IPS-18a (cell line): ENCODE measurements at regions not wholly inside any gene's neighbourhood (a gene's known extent, or its start where the extent isn't known, plus 50 kb on each side); places are given as distances from the start of the nearest gene placed in this dataset.

Experiments
- H3K27ac ChIP-seq: one replicate; pipeline ENCODE4 v1.5.1; 2013; ENCODE audit warnings: low read length
- H3K27me3 ChIP-seq: one replicate; pipeline ENCODE4 v1.6.1; 2013; ENCODE audit warnings: mild to moderate bottlenecking, low read length; ENCODE audit not compliant: control insufficient read depth, insufficient read depth
- H3K36me3 ChIP-seq: one replicate; pipeline ENCODE4 v1.6.1; 2013; ENCODE audit warnings: low read depth, low read length; ENCODE audit not compliant: control insufficient read depth
- H3K4me1 ChIP-seq: one replicate; pipeline ENCODE4 v1.6.1; 2013; ENCODE audit warnings: low read depth, low read length; ENCODE audit not compliant: control insufficient read depth
- H3K4me3 ChIP-seq: one replicate; pipeline ENCODE4 v1.5.1; 2013; ENCODE audit warnings: low read length
- H3K9ac ChIP-seq: one replicate; pipeline ENCODE4 v1.6.1; 2013; ENCODE audit warnings: mild to moderate bottlenecking, low read length, moderate library complexity
- H3K9me3 ChIP-seq: one replicate; pipeline ENCODE4 v1.6.1; 2013; ENCODE audit warnings: low read depth, low read length; ENCODE audit not compliant: control insufficient read depth

DNA sequence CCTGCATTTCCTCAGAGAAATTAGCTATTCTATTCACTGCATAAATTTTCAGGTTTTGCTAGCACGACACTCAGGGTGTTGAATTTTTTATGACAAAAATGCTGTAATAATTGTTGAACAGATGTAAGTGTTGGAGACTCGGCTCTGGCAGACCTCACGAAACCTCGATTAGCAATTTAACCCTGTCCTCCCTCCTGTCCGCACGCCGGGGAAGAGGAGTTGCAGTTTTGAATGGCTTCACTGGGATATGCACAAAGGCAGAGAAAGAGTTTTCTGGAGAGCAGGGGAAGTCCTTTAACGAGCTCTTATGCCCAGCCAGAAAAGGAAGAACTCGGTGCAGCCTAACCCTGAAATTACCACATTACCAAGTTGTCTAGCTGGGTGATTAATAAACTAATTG lies 661.1 kb downstream of the VRK1 start:
- Histone ChIP-seq H3K27me3 (peaks cover 32% of the 10 kb centered on the region), H3K4me3 (peak overlapping the region; percentile 54), H3K4me1 (peaks cover 15% of the 10 kb centered on the region), H3K36me3 (no peaks in the 10 kb centered on the region), H3K9ac (no peak overlapping the region), H3K9me3 (peaks cover 3% of the 10 kb centered on the region), H3K27ac (no peak overlapping the region)

- Histone ChIP-seq H3K27ac (no peak overlapping the region), H3K4me3 (peak overlapping the region; percentile 54), H3K4me1 (peaks cover 15% of the 10 kb centered on the region), H3K9ac (no peak overlapping the region), H3K27me3 (peaks cover 32% of the 10 kb centered on the region), H3K9me3 (peaks cover 3% of the 10 kb centered on the region), H3K36me3 (no peaks in the 10 kb centered on the region)
These were observed 661.7 kb downstream of the VRK1 start for GRCh38 chr14:97458661-97459579.

- H3K4me3 ChIP-seq = no peak overlapping the region
- peaks cover 25% of the 10 kb centered on the region for H3K27me3 ChIP-seq
- peaks cover 15% of the 10 kb centered on the region for H3K4me1 ChIP-seq
These were observed 664.9 kb downstream of the VRK1 start for GRCh38 chr14:97462081-97462480.

DNA sequence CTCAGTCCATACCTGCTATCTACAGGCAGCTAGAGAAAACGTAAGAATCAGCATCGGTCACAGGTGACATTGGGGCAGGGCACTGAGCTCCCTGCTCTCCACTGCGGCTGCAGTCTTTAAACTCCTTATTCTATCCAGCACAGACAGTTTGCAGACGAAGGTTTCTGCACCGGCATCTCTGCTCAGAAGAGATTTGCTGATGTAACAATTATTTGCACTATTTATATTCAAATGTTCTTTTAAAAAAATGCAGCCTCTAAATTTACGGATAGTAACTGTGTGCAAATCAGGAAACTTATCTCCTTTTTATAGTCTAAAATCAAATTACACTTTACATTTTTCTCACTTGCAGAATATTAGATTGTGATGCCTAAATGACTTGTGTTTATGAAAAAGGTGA lies 671.0 kb downstream of the VRK1 start:
- Histone ChIP-seq H3K9me3 (no peaks in the 10 kb centered on the region), H3K27me3 (no peaks in the 10 kb centered on the region), H3K4me1 (peaks cover 9% of the 10 kb centered on the region), H3K9ac (no peak overlapping the region), H3K27ac (no peak overlapping the region), H3K4me3 (no peak overlapping the region), H3K36me3 (no peaks in the 10 kb centered on the region)

More at GRCh38 chr14:97462081-97462480, 664.9 kb downstream of the VRK1 start:
- Histone ChIP-seq H3K36me3 (no peaks in the 10 kb centered on the region), H3K9ac (no peak overlapping the region), H3K9me3 (peaks cover 3% of the 10 kb centered on the region), H3K27ac (no peak overlapping the region)

DNA sequence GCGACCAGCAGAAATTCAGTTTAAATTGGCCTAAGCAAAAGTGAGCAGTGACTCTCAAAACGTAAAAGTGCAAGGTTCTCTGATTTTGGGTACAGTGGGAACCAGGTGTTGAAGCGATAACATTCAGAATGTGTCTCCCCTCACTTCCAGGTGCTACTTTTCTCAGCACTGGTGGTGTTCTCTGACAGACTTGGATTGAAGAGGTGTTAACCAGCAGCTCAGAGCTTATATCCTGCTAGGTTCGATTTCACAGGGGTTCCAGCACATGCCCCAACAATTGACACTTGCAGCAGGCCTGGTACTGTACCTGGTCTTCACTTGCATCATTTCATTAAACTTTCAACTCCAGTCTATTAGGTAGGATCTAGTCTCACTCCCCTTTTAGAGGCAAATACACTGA lies 680.2 kb downstream of the VRK1 start:
- H3K4me1 ChIP-seq = no peaks in the 10 kb centered on the region
- no peak overlapping the region for H3K27ac ChIP-seq
- no peaks in the 10 kb centered on the region for H3K36me3 ChIP-seq
- H3K9ac ChIP-seq = no peak overlapping the region
- no peak overlapping the region for H3K4me3 ChIP-seq
- H3K27me3 ChIP-seq = no peaks in the 10 kb centered on the region
- H3K9me3 ChIP-seq = no peaks in the 10 kb centered on the region

- Histone ChIP-seq H3K27ac (no peak overlapping the region), H3K36me3 (no peaks in the 10 kb centered on the region), H3K4me3 (no peak overlapping the region), H3K27me3 (no peaks in the 10 kb centered on the region), H3K4me1 (no peaks in the 10 kb centered on the region), H3K9ac (no peak overlapping the region), H3K9me3 (no peaks in the 10 kb centered on the region)
These were observed 688.0 kb downstream of the VRK1 start for GRCh38 chr14:97485201-97485600.

- no peak overlapping the region for H3K9ac ChIP-seq
- H3K9me3 ChIP-seq = no peaks in the 10 kb centered on the region
- no peak overlapping the region for H3K27ac ChIP-seq
- no peaks in the 10 kb centered on the region for H3K36me3 ChIP-seq
- no peaks in the 10 kb centered on the region for H3K4me1 ChIP-seq
- H3K4me3 ChIP-seq = no peak overlapping the region
- no peaks in the 10 kb centered on the region for H3K27me3 ChIP-seq
These were observed 689.5 kb downstream of the VRK1 start for GRCh38 chr14:97486601-97487120.

DNA sequence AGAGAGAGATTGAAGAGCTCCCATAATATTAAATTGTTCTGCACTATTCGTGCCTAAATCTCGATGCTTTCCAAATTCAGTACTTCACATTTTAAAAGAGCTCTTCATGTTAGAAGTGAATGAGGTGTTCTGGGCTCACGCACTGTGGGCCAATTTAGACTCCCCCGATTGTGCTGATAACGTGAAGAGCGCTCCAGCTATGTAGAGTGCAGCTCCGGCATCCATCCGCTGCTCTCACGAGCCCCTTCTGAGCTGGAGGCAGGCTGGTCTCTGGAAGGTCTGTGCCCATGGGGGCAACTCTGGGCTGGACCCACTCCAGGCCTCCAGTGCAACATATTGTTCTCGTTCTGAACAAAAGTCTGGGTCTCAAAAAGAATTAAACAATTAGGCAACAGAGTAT lies 692.6 kb downstream of the VRK1 start:
- no peak overlapping the region for H3K4me3 ChIP-seq
- H3K4me1 ChIP-seq = no peaks in the 10 kb centered on the region
- H3K36me3 ChIP-seq = no peaks in the 10 kb centered on the region
- no peak overlapping the region for H3K9ac ChIP-seq
- no peak overlapping the region for H3K27ac ChIP-seq
- H3K9me3 ChIP-seq = no peaks in the 10 kb centered on the region
- no peaks in the 10 kb centered on the region for H3K27me3 ChIP-seq

DNA sequence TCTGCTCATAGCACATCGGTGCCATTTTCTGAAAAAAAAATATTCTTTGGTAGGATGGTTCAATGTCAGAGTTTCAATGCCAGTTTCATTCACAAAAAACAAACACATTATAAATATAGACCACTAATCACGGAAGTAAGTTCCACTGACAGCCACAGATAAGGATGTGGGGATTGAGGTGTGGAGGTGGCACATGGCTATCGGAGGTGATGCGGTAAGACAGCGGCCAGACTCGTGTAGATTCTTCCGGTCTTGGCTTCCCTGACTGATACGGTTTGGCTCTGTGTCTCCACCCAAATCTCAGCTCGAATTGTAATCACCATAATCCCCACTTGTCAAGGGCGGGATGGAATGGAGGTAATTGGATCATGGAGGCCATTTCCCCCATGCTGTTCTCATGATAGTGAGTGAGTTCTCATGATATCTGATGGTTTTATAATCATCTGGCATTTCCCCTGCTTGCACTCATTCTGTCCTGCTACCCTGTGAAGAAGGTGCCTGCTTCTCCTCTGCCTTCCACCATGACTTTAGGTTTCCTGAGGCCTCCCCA lies 693.4 kb downstream of the VRK1 start:
- no peak overlapping the region for H3K4me3 ChIP-seq
- H3K27me3 ChIP-seq = no peaks in the 10 kb centered on the region
- no peaks in the 10 kb centered on the region for H3K4me1 ChIP-seq
- no peak overlapping the region for H3K27ac ChIP-seq
- H3K9ac ChIP-seq = no peak overlapping the region
- no peaks in the 10 kb centered on the region for H3K9me3 ChIP-seq
- H3K36me3 ChIP-seq = no peaks in the 10 kb centered on the region

- Histone ChIP-seq H3K9me3 (no peaks in the 10 kb centered on the region), H3K4me1 (peaks cover 6% of the 10 kb centered on the region), H3K9ac (no peak overlapping the region), H3K4me3 (no peak overlapping the region), H3K36me3 (no peaks in the 10 kb centered on the region), H3K27ac (no peak overlapping the region), H3K27me3 (no peaks in the 10 kb centered on the region)
These were observed 694.5 kb downstream of the VRK1 start for GRCh38 chr14:97491697-97492096.

GRCh38 chr14:97499790-97500481 lies 702.8 kb downstream of the VRK1 start:
- Histone ChIP-seq H3K27ac (no peak overlapping the region), H3K27me3 (no peaks in the 10 kb centered on the region), H3K9me3 (no peaks in the 10 kb centered on the region), H3K4me1 (peaks cover 6% of the 10 kb centered on the region), H3K36me3 (no peaks in the 10 kb centered on the region), H3K4me3 (no peak overlapping the region), H3K9ac (no peak overlapping the region)
